ENCODE measurements at regions not wholly inside any gene's neighbourhood (a gene's known extent, or its start where the extent isn't known, plus 50 kb on each side); places are given as distances from the start of the nearest gene placed in this dataset.
"Not testable (repeated sequence)": the region's sequence is repeated elsewhere in the genome, so short reads cannot be mapped to it uniquely, and the experiment has no call there.

DNA sequence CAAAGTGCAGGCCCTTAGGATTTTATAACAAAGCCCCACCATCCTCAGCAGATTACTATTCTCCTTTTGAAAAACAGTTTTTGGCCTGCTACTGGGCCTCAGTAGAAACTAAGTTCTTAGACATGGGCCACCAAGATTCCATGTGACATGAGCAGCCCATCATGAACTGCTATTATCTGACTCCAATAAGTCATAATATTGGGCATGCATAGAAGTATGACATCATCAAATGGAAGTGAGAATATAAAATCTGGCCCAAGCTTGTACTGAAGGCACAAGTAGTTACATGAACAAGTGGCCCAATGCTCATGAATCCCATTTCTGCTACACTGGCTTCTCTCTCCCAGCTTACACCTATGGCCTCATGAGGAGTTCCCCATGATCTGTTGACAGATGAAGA is 404.8 kb downstream of the EPHA5 start:
- DNase-seq = no peak
- intact Hi-C loops (cut with DNase I) = no loop called here

- intact Hi-C loops (cut with DNase I) = no loop called here
Measured at GRCh38 chr4:65259296-65259695, 411.0 kb downstream of the EPHA5 start.

GRCh38 chr4:65250916-65251315 is 419.4 kb downstream of the EPHA5 start:
- DNase-seq = no peak
- intact Hi-C loops (cut with DNase I) = no loop called here

More at GRCh38 chr4:65259296-65259695, 411.0 kb downstream of the EPHA5 start:
- DNase-seq = no peak

DNA sequence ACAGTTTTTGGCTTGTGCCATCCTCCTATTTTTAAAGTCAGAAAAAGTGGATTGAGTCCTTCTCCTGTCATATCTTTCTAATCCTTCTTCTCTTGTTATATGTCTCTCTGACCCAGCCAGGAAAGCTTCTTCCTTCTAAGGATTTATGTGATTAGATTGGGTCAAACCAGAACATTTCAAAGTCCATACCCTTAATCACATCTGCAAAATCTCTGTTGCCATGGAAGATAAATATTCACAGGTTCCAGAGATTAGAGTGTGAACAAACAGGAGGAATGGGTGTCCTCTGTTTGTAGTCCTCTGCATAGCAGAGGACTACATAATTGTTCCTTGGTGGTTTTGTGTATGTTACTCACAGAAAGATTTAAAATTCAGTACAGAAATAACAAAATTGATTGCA is 421.2 kb downstream of the EPHA5 start:
- no peak for DNase-seq
- intact Hi-C loops (cut with DNase I) = no loop called here

- intact Hi-C loops (cut with DNase I) = no loop called here
- peak in 2 of 10 donors; percentile 54 to 70 for DNase-seq
Measured at GRCh38 chr4:65242156-65242846, 428.0 kb downstream of the EPHA5 start.

GRCh38 chr4:65241257-65241997 is 428.9 kb downstream of the EPHA5 start:
- DNase-seq = peak in 1 of 10 donors; percentile 59
- intact Hi-C loops (cut with DNase I) = no loop called here

DNA sequence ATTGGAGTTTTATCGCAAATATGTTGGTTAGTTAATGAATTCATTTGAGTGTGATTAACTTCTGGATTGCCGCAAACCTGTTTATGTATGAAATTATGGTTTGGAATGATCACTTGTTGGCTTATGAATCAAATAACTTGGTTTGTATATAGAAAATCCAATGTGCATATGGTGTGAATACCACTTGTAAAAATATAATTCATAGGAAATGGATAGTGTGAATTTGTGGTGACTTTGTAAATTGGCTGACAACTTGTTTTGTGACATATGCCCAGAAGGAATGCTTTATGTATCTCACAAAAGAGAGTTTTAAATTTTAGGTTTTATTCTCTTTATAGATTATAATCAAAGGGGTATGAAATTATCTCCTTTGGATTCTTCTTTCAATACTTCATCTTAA is 436.2 kb downstream of the EPHA5 start:
- no peak for DNase-seq
- intact Hi-C loops (cut with DNase I) = no loop called here

DNA sequence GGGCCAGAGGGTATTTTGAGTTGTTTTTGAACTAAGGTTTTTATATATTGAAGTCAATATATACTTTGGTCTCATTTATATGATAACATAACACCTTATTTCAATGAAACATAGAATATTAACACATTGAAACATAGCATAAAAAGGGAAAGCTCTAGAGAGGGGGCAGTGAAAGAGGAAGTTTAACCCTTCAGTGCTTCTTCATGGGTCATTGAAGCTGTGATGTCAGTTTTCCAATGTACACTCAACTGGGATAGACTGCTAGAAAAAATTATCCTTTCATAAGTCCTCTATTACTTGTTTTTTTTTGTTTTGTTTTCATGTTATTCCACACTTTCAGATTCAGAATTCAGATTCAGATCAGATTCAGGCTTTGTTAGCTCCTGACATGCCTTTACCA is 442.7 kb downstream of the EPHA5 start:
- intact Hi-C loops (cut with DNase I) = no loop called here
- DNase-seq = no peak

- intact Hi-C loops (cut with DNase I) = no loop called here
Measured at GRCh38 chr4:65223601-65224000, 446.7 kb downstream of the EPHA5 start.

DNA sequence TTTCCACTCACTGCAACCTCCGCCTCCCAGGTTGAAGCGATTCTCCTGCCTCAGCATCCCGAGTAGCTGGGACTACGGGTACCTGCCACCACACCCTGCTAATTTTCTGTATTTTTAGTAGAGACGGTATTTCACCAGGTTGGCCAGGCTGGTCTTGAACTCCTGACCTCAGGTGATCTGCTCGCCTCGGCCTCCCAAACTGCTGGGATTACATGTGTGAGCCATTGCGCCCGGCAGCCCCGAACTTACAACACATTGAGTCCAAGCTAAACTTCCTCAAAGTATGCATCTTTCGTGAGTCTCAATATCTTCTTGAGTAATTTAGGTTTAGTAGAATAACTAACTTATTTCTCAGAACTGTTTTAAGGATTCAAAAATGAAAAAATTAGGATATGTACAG is 447.2 kb downstream of the EPHA5 start:
- intact Hi-C loops (cut with DNase I) = not testable (repeated sequence)
- DNase-seq = peak in 3 of 10 donors; percentile 41 to 57 (median 56)

More at GRCh38 chr4:65223601-65224000, 446.7 kb downstream of the EPHA5 start:
- DNase-seq = no peak

- intact Hi-C loops (cut with DNase I) = no loop called here
- DNase-seq = peak in 1 of 10 donors; percentile 57
Measured at GRCh38 chr4:65217179-65217578, 453.1 kb downstream of the EPHA5 start.

DNA sequence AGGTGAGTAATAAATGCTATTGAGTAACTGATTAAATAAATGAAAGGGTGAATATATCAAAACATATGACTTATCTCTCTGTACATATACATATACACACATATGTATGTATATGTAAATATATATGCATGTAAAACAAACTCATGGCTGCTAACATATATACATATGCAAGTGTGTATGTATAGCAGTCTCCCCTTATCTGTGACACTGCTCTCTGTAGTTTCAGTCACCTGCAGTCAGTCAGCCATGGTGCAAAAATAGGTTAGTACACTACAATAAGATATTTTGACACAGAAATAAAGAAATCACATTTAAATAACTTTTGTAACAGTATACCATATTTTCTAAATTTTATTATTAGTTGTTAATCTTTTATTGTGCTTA is 467.4 kb downstream of the EPHA5 start:
- intact Hi-C loops (cut with DNase I) = no loop called here
- no peak for DNase-seq

GRCh38 chr4:65202165-65202852 is 468.0 kb downstream of the EPHA5 start:
- intact Hi-C loops (cut with DNase I) = no loop called here
- DNase-seq = no peak

GRCh38 chr4:65195666-65196065 is 474.6 kb downstream of the EPHA5 start:
- intact Hi-C loops (cut with DNase I) = no loop called here
- DNase-seq = peak in 2 of 10 donors; percentile 52 to 72

DNA sequence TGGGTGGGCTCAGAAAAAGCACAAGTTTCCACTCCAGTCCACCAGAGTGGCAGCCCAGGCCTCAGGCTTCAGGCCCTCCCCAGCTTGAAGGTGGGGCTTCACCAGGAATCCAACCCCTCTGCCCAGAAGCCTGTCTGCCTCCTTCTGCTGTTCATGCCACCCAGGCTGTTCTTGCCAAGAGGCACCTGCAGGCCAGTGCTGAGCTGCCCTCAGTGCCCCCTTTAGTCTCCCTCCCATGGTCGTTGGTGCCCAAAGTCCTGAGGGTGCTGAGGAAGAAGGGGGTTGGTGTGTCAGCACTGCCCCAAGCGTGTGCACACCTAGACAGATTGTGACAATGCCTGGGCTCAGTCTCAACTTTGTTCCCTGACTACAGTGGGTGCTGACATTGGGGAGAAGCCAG is 475.3 kb downstream of the EPHA5 start:
- intact Hi-C loops (cut with DNase I) = no loop called here
- peak in 1 of 10 donors; percentile 52 for DNase-seq

DNA sequence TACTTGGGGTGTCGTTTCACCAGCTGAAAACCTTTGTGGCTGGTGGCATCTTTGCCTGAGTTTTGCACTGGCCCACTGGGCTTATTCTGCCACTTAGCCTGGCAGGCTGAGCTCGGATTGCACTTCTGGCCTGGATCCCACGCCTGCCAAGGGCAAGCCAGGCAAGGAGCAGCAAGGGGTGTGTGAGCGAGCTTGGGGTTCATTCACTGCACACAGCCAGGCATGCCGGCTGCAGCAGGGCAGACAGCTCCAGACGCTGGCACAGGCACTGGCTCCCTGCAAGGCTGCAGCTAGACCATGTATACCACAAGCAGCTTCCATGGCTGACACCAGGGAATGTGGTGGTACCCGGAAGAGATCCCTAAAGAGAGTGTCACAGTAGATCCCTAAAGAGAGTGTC is 476.3 kb downstream of the EPHA5 start:
- peak in 2 of 10 donors; percentile 69 to 73 for DNase-seq
- intact Hi-C loops (cut with DNase I) = no loop called here

DNA sequence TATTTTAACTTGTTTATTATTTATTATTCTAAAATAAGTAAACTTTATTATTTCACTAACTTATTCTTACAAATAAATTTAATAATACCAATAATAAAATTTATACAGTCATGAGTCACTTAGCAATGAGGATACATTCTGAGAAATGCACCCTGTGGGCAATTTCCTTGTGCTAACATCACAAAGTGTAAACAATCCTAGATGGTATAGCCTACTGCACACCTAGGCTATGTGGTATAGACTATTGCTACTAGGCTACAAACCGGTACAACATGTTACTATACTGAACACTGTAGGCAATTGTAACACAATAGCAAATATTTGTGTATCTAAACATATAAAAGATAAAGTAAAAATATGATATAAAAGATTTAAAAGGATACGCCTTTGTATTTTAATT is 479.5 kb downstream of the EPHA5 start:
- intact Hi-C loops (cut with DNase I) = no loop called here
- no peak for DNase-seq

- no peak for DNase-seq
- intact Hi-C loops (cut with DNase I) = no loop called here
Measured at GRCh38 chr4:65175585-65175984, 494.7 kb downstream of the EPHA5 start.

DNA sequence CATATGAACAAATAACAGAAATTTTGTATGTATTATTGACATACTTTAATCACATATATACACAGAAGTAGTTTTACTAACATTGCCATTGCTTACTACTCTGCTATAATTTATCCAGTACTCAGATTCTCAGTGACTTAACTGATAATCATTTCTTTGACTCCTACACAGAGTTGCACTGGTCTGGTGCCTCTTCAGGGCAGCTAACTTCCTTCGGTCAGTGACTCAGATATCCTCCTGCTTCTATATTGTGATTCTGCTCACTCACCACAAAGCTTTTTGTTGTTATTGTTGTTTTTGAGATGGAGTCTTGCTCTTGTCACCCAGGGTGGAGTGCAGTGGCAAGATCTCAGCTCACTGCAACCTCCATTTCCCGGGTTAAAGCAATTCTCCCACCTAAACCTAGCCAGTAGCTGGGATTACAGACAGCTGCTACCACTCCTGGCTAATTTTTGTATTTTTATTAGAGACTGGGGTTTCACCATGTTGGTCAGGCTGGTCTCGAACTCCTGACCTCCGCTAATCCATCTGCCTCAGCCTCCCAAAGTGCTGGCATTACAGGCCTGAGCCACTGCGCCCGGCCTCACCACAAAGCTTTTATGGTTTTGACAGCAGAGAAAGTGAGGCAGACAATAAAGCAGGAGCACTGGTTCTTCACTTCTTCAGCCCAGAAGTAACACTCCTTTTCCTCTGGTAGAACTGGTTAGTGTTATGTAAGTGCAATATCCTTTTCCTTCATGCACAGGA is 499.3 kb downstream of the EPHA5 start:
- intact Hi-C loops (cut with DNase I) = no loop called here
- DNase-seq = peak in 1 of 10 donors; percentile 70

DNA sequence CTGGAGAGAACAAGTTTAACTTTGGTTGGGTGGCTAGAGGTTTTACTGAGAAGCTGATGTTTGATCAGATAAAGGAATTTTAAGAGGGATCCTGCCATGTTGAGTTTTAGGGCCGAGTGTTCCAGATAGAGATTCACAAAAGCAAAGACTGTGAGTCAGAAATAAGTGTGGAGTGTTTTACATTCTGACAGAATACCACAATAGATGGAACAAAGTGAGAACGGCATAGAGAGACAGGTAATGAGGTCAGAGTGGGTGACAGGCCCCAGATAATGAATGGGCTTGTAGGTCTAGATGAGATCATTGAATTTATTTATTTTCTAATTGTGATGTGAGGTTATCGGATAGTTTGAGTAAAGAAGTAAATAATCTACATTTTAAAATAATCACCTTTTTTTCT is 502.6 kb downstream of the EPHA5 start:
- DNase-seq = no peak
- intact Hi-C loops (cut with DNase I) = no loop called here

DNA sequence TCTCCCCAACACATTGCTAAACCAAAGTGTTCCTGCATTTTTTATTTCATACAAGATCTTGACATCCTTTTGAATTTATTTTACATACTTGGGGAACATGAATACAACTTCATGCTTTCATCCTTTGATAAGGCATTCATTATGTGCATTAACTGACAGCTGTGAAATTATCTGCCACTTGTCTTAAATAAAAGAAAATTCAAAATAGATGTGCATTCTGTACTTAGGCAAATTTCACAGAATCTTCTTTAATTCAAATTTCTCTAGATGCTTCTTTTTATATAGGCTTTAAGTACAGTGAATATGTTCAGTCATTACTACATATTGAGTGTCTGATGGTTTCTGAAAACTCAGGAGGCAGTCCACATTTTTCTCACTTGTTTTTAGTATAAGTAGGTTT is 518.1 kb downstream of the EPHA5 start:
- no peak for DNase-seq
- intact Hi-C loops (cut with DNase I) = no loop called here
